Upper lobe of left lung (tissue), 4 donors: ENCODE measurements at regions not wholly inside any gene's neighbourhood (a gene's known extent, or its start where the extent isn't known, plus 50 kb on each side); places are given as distances from the start of the nearest gene placed in this dataset.

Experiments used
- CTCF ChIP-seq, 6 experiments: fragments of 450-650 bp in 4 of 6; fragments of 200-600 bp in 2 of 6; sonication (generic) in 2 of 6; IDR thresholded peaks; one replicate each; pipeline ENCODE4 v1.5.1; 2016 to 2019; ENCODE audit warnings: antibody characterized with exemption in 6 of 6
- POLR2AphosphoS5 ChIP-seq, 2 donors: sonication (generic); formaldehyde crosslinking; IDR thresholded peaks; one replicate each; pipeline ENCODE4 v1.5.1; 2017; ENCODE audit warnings: antibody characterized with exemption in 2 of 2

DNA sequence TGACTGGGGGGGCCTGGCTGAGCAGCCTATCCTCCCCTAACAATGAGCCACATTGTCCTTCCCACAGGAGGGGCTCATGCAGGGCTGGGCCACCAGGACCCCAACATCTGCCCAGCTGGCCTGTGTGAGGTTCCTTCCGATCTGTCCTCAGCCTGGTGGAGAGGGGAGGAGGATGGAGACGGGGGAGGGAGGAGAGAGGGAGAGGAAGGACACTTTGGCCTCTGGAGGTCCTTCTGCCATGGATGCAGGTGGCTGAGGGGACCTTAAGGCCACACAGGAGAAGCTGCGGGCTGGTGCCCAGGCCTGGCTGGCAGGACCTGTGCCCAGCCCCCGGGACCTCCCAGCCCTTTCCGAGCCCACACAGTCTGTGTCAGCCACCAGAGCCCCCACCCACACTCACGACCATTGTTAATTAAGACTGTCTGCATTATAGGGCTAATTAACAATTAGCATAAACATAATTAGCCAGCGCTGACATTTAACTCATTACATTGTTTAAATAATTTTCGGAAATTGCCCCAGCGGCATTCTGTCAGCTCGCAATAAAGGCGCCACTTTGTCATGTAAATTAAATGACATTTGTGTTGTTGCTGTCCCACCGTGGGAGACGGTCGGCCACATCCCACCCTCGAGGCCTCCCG is 53.0 kb upstream of the NKX1-1 start:
- TF ChIP-seq POLR2AphosphoS5 (IDR thresholded peaks at IDR 0.05) (no peak), CTCF (IDR thresholded peaks at IDR 0.05) (no peak)
